Fibroblast of skin of left biceps (primary cell): ENCODE measurements at regions not wholly inside any gene's neighbourhood (a gene's known extent, or its start where the extent isn't known, plus 50 kb on each side); places are given as distances from the start of the nearest gene placed in this dataset.

Experiments
- DNase-seq, 2 experiments: peaks; one replicate each; pipeline ENCODE4 v3.0.0-alpha.2; 2013; ENCODE audit warnings: low read depth in 2 of 2

- no peak for DNase-seq
These were observed 2143.9 kb downstream of the MRPL39 start for GRCh38 chr21:23463365-23463764.

- no peak for DNase-seq
These were observed 2151.6 kb downstream of the MRPL39 start for GRCh38 chr21:23455676-23456075.

GRCh38 chr21:23452384-23453083 lies 2154.7 kb downstream of the MRPL39 start:
- no peak for DNase-seq

GRCh38 chr21:23445307-23445706 lies 2162.0 kb downstream of the MRPL39 start:
- no peak for DNase-seq

- DNase-seq: no peak
These were observed 2169.2 kb downstream of the MRPL39 start for GRCh38 chr21:23438081-23438480.

GRCh38 chr21:23402929-23403520 lies 2204.3 kb downstream of the MRPL39 start:
- no peak for DNase-seq

- DNase-seq: no peak
These were observed 2206.0 kb downstream of the MRPL39 start for GRCh38 chr21:23401278-23401677.

GRCh38 chr21:23398726-23399125 lies 2208.6 kb downstream of the MRPL39 start:
- DNase-seq: no peak

- DNase-seq: no peak
These were observed 2212.8 kb downstream of the MRPL39 start for GRCh38 chr21:23394458-23394857.

- DNase-seq: no peak
These were observed 2222.6 kb downstream of the MRPL39 start for GRCh38 chr21:23384679-23385078.

- no peak for DNase-seq
These were observed 2233.1 kb downstream of the MRPL39 start for GRCh38 chr21:23374155-23374554.

GRCh38 chr21:23356905-23357304 lies 2250.4 kb downstream of the MRPL39 start:
- DNase-seq: no peak

GRCh38 chr21:23316190-23316589 lies 2291.1 kb downstream of the MRPL39 start:
- no peak for DNase-seq

GRCh38 chr21:23308741-23309140 lies 2298.5 kb downstream of the MRPL39 start:
- no peak for DNase-seq

- DNase-seq: no peak
These were observed 2300.2 kb downstream of the MRPL39 start for GRCh38 chr21:23307065-23307464.

GRCh38 chr21:23292292-23292691 lies 2294.1 kb downstream of the NCAM2 start:
- DNase-seq: no peak

- no peak for DNase-seq
These were observed 2283.7 kb downstream of the NCAM2 start for GRCh38 chr21:23281917-23282316.

GRCh38 chr21:23249760-23250159 lies 2251.6 kb downstream of the NCAM2 start:
- no peak for DNase-seq

- DNase-seq: no peak
These were observed 2249.1 kb downstream of the NCAM2 start for GRCh38 chr21:23247334-23247733.

- no peak for DNase-seq
These were observed 2247.0 kb downstream of the NCAM2 start for GRCh38 chr21:23245255-23245654.

- DNase-seq: no peak
These were observed 2225.7 kb downstream of the NCAM2 start for GRCh38 chr21:23223882-23224281.

- DNase-seq: no peak
These were observed 2220.5 kb downstream of the NCAM2 start for GRCh38 chr21:23218667-23219066.

GRCh38 chr21:23217597-23217996 lies 2219.4 kb downstream of the NCAM2 start:
- DNase-seq: no peak

- no peak for DNase-seq
These were observed 2217.1 kb downstream of the NCAM2 start for GRCh38 chr21:23215261-23215660.
